CD1c-positive myeloid dendritic cell (primary cell): ENCODE measurements at regions not wholly inside any gene's neighbourhood (a gene's known extent, or its start where the extent isn't known, plus 50 kb on each side); places are given as distances from the start of the nearest gene placed in this dataset.
"Not testable (repeated sequence)": the region's sequence is repeated elsewhere in the genome, so short reads cannot be mapped to it uniquely, and the experiment has no call there.

Experiments used
- DNase-seq: peaks from one replicate; pipeline ENCODE4 v3.0.0-alpha.2; 2016; ENCODE audit errors: extremely low spot score

DNA sequence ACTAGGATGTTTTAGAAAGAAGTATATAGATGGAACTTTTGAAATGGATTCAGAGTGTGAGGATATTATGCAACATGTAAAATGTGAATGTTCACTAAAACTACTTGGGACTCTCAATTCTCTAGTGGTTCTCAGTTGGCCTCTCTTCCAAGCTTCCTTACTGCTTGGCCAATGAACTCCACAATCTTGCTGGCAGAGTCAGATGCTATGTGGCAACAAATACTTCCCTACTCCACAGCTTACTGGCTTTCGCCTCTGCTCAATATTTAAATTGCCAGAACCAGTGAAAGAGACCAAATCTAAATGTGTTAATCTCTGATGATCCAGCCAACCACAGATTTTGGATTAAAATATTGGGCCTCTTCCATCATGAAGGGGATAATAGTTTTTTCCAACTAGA, 138.4 kb downstream of the HTR1B start:
- DNase-seq, result no peak

- DNase-seq, result no peak
Observed at GRCh38 chr6:77322604-77323003, 140.7 kb downstream of the HTR1B start.

DNA sequence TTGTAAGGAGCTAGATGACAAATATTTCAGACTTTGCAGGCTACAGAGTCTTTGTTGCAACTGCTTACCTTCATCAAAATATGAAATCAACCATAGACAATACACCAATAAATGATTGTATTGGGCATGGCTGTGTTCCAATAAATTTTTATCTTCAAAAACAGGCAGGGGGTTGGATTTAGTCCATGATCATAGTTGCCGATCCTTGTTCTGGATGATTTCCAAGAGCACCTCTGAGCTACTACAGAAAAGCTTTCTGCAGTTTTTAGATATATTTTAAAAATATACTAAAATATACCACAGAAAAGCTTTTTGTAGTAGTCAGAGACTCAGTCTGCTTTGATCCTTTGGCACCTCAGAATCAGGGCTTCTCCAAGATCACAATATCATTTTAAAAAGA, 145.0 kb downstream of the HTR1B start:
- DNase-seq, result no peak

- no peak for DNase-seq
Observed at GRCh38 chr6:77313595-77313994, 149.7 kb downstream of the HTR1B start.

DNA sequence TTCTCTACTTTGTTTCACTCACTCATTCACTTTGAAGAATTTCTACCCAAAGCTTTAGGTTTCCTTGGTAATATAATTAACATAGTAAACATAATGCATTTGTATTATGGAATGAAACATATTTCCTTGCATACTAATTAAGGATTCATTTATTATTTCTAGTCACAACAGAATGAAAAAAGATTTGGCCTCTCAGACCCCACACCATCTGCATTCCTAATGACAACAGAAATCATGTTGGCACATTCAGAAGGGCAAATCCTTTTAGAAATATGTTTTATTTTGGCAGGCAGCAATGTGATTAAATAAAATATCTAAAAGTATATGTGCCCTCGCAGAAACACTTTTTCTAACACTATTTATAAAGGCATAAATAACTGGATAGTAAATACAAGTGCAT, 163.4 kb downstream of the HTR1B start:
- no peak for DNase-seq

GRCh38 chr6:77298283-77298682, 165.0 kb downstream of the HTR1B start:
- no peak for DNase-seq

DNA sequence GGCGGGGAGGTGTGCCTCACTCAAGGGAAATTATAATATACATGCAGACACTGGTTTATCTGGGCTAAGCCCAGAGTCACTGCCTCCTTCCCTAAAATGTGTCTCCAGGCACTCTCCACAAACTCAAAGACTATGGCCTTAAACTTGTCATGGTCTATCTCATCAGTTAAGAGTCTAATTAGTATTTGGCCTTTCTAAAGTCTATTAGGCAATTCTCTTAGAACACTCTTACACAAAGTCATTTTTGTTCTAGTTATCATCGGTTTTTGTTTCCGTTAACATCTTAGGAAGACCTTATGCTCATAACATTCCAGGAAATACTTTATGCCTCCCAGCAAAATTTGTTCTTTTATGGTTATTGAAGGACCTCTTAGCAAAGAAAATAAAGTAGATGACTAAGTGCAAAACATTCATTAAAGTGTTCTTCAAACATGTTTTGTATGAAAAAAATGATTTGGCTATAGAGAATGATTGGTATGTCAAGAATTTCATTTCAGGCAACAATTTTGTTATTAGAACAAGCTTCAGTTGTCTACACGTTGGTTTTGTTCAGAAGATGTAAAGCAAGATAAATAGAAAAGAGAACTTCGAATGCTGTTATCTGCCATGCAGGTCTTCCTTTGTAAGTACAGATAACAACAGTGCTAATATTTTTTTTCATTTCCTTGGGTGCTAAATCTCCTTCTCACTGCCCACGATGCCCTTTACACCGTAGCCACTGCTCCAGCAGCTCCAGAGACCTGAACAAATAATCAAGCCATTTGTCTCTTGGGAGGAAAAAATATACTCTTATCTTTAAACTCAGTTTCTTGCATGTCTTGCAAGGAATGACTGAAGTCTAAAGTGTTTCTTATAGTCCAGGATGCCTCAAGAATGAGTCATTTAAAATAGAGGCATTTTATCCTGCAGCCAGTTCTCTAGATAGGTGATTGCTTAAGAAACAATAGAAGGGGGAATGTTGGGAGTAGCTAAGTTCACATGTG, 170.4 kb downstream of the HTR1B start:
- DNase-seq, result no peak

- DNase-seq, result no peak
Observed at GRCh38 chr6:77290798-77291197, 172.5 kb downstream of the HTR1B start.

DNA sequence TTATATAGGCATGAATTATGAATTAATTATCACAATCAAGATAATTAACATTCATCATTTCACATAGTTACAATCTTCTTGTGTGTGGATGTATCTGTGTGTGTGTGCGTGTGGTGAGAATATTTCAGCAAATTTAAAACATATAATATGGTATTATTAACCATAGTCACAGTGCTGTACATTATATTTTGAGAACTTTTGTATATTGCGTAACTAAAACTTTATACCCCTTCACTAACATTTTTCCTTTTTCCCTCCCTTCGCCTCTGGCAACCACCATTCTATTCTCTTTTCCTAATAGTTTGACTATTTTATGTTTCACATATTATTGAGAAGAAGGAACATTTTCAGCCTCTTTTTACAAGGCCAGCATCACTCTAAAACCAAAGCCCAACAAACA, 176.8 kb downstream of the HTR1B start:
- DNase-seq, result no peak

DNA sequence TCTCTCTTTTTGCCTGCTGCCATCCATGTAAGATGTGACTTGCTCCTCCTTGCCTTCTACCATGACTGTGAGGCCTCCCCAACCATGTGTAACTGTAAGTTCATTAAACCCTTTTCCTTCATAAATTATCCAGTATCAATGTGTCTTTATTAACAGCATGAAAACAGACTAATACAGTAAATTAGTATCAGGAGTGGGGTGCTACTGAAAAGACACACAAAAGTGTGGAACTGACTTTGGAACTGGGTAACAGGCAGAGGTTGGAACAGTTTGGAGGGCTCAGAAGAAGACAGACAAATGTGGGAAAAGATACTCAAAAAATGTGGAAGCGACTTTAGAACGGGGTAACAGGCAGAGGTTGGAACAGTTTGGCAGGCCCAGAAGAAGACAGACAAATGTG, 189.4 kb downstream of the HTR1B start:
- DNase-seq, result no peak

- no peak for DNase-seq
Observed at GRCh38 chr6:77264970-77265369, 198.3 kb downstream of the HTR1B start.

- no peak for DNase-seq
Observed at GRCh38 chr6:77263003-77263402, 200.3 kb downstream of the HTR1B start.

DNA sequence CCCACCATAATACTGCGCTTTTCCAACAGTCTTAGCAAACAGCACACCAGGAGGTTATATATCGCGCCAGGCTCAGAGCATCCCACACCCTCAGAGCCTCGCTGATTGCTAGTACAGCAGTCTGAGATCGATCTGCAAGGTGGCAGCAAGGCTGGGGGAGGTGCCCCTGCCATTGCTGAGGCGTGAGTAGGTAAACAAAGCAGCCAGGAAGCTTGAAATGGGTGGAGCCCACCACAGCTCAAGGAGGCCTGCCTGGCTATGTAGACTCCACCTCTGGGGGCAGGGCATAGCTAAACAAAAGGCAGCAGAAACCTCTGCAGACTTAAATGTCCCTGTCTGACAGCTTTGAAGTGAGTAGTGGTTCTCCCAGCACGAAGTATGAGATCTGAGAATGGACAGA, 211.5 kb downstream of the HTR1B start:
- DNase-seq, result not testable (repeated sequence)

- DNase-seq, result no peak
Observed at GRCh38 chr6:77249560-77249959, 213.7 kb downstream of the HTR1B start.

- DNase-seq, result no peak
Observed at GRCh38 chr6:77245026-77245425, 218.3 kb downstream of the HTR1B start.

DNA sequence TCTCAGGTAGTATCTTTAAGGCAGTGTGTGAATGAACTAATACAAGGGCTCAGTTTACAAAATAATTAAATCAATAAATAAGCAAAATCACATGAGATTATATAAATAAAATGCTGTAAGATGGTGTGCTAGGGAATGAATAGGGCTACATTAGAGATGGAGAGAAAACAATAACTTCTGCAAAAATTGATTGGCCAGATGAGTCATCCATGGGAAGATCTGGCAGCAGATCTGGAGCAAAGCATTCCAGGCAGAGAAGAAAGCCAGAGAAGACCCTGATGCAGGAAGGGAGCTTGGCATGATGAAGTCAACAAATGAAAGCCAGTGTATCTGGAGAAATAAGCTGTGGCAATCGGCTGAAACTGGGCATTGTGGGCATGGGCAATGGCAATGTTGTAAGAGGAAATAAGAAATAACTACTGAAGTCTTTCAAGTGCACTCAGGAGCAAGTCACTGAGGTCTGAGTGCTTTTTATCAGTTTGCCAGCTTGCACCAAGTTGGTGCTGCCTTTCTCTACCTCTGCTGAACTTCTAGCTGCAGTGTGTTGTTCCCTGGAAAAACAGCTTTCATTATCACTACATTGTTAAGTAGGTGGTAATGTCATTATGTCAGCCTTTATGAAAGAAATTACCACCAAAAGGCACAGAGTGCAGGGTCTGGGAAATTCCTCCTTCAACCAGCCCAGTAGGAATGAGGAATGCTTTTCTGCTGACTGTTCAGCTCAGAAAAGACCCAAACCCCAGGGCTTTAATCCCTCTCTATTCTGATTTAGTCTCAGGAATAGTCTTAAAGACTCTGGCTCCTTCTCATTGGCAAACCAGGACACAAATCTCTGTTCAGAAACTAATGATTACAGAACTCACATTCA, 231.6 kb downstream of the HTR1B start:
- DNase-seq, result no peak

GRCh38 chr6:77228279-77228678, 235.0 kb downstream of the HTR1B start:
- no peak for DNase-seq

GRCh38 chr6:77217896-77218295, 245.4 kb downstream of the HTR1B start:
- no peak for DNase-seq

GRCh38 chr6:77205936-77206335, 257.4 kb downstream of the HTR1B start:
- no peak for DNase-seq

GRCh38 chr6:77204555-77204954, 258.7 kb downstream of the HTR1B start:
- DNase-seq, result no peak

GRCh38 chr6:77183447-77183846, 279.8 kb downstream of the HTR1B start:
- no peak for DNase-seq

DNA sequence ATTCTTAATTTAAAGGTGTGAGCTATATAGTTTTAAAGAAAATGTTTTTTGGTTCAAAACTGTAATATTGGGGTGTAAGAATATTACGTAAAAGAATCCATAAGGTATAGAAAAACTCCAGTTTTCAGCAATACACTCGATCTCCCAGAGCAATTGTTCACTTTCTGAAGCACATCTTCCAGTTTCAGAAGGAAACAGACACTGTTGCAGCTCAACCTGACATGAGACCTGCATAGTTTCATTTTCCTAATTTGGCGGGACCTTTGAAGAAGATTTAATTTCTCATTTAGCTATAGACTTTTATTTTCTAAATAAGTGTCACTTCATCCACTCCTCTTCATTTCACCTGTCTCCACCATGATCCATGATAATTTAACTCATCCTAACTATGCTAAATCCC, 281.5 kb downstream of the HTR1B start:
- no peak for DNase-seq

DNA sequence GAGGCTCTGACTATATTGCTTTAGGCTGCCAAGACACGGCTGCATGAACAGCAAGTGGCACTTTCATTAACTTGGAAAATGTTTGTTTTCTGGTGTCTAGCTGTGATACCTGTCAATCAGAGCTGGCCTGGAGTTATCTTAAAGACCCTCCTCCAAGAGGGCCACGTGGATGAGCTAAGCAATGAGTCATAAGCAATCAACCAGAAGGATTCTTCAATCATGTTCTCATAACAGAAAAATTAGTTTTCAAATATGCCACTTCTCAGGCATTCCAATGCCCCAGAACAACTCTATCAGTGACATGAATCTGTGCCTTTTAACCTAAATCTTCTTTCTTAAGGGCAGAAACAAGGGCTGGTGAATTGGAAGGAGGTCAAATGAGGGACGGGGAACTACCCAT, 283.0 kb downstream of the HTR1B start:
- no peak for DNase-seq
